Right atrium auricular region (tissue), 2 donors: ENCODE measurements at regions not wholly inside any gene's neighbourhood (a gene's known extent, or its start where the extent isn't known, plus 50 kb on each side); places are given as distances from the start of the nearest gene placed in this dataset.

Experiments used
- DNase-seq: peaks from one replicate; pipeline ENCODE4 v3.0.0-alpha.2; 2019; ENCODE audit warnings: low spot score
- H3K27ac ChIP-seq, 2 donors: fragments of 200-600 bp; sonication (generic); 1 replicate in 1 of 2; 2 replicates in 1 of 2; pipeline ENCODE4 v1.5.1; 2016 to 2019
- H3K27me3 ChIP-seq, 2 donors: fragments of 200-600 bp; sonication (generic); one replicate each; pipeline versions ENCODE4 v1.5.1 to v1.6.0; 2017 to 2019
- H3K36me3 ChIP-seq: fragments of 200-600 bp; sonication (generic); one replicate; pipeline ENCODE4 v1.5.1; 2016
- H3K4me1 ChIP-seq, 2 donors: fragments of 200-600 bp; sonication (generic); one replicate each; pipeline versions ENCODE4 v1.5.1 to v1.6.0; 2017 to 2019
- H3K4me3 ChIP-seq, 2 donors: fragments of 200-600 bp; sonication (generic); 1 replicate in 1 of 2; 2 replicates in 1 of 2; pipeline ENCODE4 v1.5.1; 2017 to 2019; ENCODE audit warnings: mild to moderate bottlenecking in 1 of 2, moderate library complexity in 1 of 2
- H3K9me3 ChIP-seq, 2 donors: fragments of 200-600 bp; sonication (generic); one replicate each; pipeline ENCODE4 v1.5.1; 2019
- CTCF ChIP-seq, 2 donors: fragments of 200-600 bp; sonication (generic); IDR thresholded peaks; one replicate each; pipeline ENCODE4 v1.5.1; 2019; ENCODE audit warnings: antibody characterized with exemption in 2 of 2

GRCh38 chr3:64405211-64405835 lies 180.1 kb upstream of the PRICKLE2 start:
- Histone ChIP-seq H3K36me3 (no peaks in the 10 kb centered on the region), H3K9me3 (no peaks in the 10 kb centered on the region), H3K4me1 (no peaks in the 10 kb centered on the region), H3K27ac (no peak overlapping the region), H3K4me3 (no peak overlapping the region), H3K27me3 (no peaks in the 10 kb centered on the region)
- DNase-seq: no peak
- TF ChIP-seq CTCF (IDR thresholded peaks at IDR 0.05): no peak

- Histone ChIP-seq H3K4me1 (no peaks in the 10 kb centered on the region), H3K4me3 (no peak overlapping the region), H3K27me3 (no peaks in the 10 kb centered on the region), H3K27ac (no peak overlapping the region), H3K9me3 (no peaks in the 10 kb centered on the region), H3K36me3 (no peaks in the 10 kb centered on the region)
- TF ChIP-seq CTCF (IDR thresholded peaks at IDR 0.05): no peak
- DNase-seq: no peak
Observed at GRCh38 chr3:64400706-64401105, 175.4 kb upstream of the PRICKLE2 start.

GRCh38 chr3:64399205-64399800 lies 174.0 kb upstream of the PRICKLE2 start:
- DNase-seq: no peak
- Histone ChIP-seq H3K36me3 (no peaks in the 10 kb centered on the region), H3K27me3 (no peaks in the 10 kb centered on the region), H3K4me3 (no peak overlapping the region), H3K27ac (no peak overlapping the region), H3K4me1 (no peaks in the 10 kb centered on the region), H3K9me3 (no peaks in the 10 kb centered on the region)
- TF ChIP-seq CTCF (IDR thresholded peaks at IDR 0.05): peak; percentile 55 to 82

GRCh38 chr3:64398476-64398875 lies 173.2 kb upstream of the PRICKLE2 start:
- no peaks in the 10 kb centered on the region for H3K36me3 ChIP-seq

GRCh38 chr3:64398006-64398405 lies 172.7 kb upstream of the PRICKLE2 start:
- no peaks in the 10 kb centered on the region for H3K4me1 ChIP-seq
- TF ChIP-seq CTCF (IDR thresholded peaks at IDR 0.05): no peak
- H3K4me3 ChIP-seq: no peak overlapping the region
- H3K27me3 ChIP-seq: no peaks in the 10 kb centered on the region
- H3K36me3 ChIP-seq: no peaks in the 10 kb centered on the region
- no peak for DNase-seq
- no peak overlapping the region for H3K27ac ChIP-seq
- no peaks in the 10 kb centered on the region for H3K9me3 ChIP-seq

More at GRCh38 chr3:64398476-64398875, 173.2 kb upstream of the PRICKLE2 start:
- no peaks in the 10 kb centered on the region for H3K9me3 ChIP-seq
- DNase-seq: no peak
- no peaks in the 10 kb centered on the region for H3K4me1 ChIP-seq
- no peak for TF ChIP-seq CTCF (IDR thresholded peaks at IDR 0.05)
- H3K27ac ChIP-seq: no peak overlapping the region
- no peak overlapping the region for H3K4me3 ChIP-seq
- no peaks in the 10 kb centered on the region for H3K27me3 ChIP-seq

- Histone ChIP-seq H3K4me1 (no peaks in the 10 kb centered on the region), H3K27me3 (no peaks in the 10 kb centered on the region), H3K4me3 (no peak overlapping the region), H3K36me3 (no peaks in the 10 kb centered on the region), H3K9me3 (no peaks in the 10 kb centered on the region), H3K27ac (no peak overlapping the region)
- DNase-seq: no peak
- no peak for TF ChIP-seq CTCF (IDR thresholded peaks at IDR 0.05)
Observed at GRCh38 chr3:64397573-64397972, 172.3 kb upstream of the PRICKLE2 start.
